ENCODE measurements at regions not wholly inside any gene's neighbourhood (a gene's known extent, or its start where the extent isn't known, plus 50 kb on each side); places are given as distances from the start of the nearest gene placed in this dataset.

DNA sequence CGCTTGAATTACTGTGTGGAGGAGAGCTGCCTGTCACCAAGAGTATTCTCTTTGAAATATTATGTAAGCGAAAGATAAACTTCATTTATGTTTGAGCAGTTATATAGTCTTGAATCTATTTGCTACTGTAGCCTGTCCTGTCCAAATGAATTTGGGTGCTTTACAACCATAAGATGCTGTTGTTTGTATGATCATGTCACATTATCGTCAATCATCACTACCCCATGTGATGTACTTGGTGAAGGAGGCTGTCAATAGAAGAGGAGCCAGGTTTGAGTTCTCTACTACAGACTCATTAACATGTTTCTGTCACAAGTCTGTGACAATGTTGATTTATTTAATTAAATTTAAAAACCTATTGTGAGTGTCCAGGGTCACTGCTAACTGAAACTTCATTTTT is 403.3 kb upstream of the MEF2C start:
- no peaks in the 10 kb centered on the region for H3K23me2 ChIP-seq (ENCODE audit: low read depth, low read length)
- no peaks in the 10 kb centered on the region for H3K36me3 ChIP-seq (ENCODE audit: control insufficient read depth in 2 of 4, insufficient read depth in 4 of 4, low read length in 3 of 4)
- CTCF ChIA-PET (ENCODE audit: partially characterized antibody) = interaction anchor here (2.0 to 2.6 kb wide), 2 partner anchors 8 to 10 kb away, joined by 9 read pairs; no protein-coding TSS in a partner anchor
- no peak overlapping the region for H2BK120ac ChIP-seq (replicated peaks; ENCODE audit: low read depth, low read length)
- no peaks in the 10 kb centered on the region for H3K27me3 ChIP-seq (replicated peaks in 1 of 4; ENCODE audit: control insufficient read depth in 3 of 4, extremely low read depth in 1 of 4, insufficient read depth in 3 of 4, low read length in 3 of 4)
- H3K9ac ChIP-seq (replicated peaks in 1 of 4; ENCODE audit: extremely low read depth in 1 of 4, low read depth in 3 of 4, low read length in 3 of 4) = no peak overlapping the region
- H2BK15ac ChIP-seq (ENCODE audit: low read length) = no peak overlapping the region
- H3K56ac ChIP-seq (replicated peaks; ENCODE audit: insufficient read length, low read depth, low read length) = no peak overlapping the region
- H2BK12ac ChIP-seq (ENCODE audit: low read depth, low read length) = no peak overlapping the region
- 85% methylated on average over 3 of the region's 3 CpGs; no CpG with 5 or more reads in 1 of the 2 experiments for WGBS, 2 experiments (ENCODE audit: extremely low coverage in 1 of 2, insufficient coverage in 1 of 2, insufficient read length in 1 of 2, insufficient replicate concordance in 2 of 2, low coverage in 1 of 2, low lambda C conversion rate in 2 of 2, missing lambda C conversion rate in 1 of 2)
- FAIRE-seq (no peak), DNase-seq (ENCODE audit: low read depth in 1 of 2, low spot score in 2 of 2) (no peak)
- H3K4me3 ChIP-seq (ENCODE audit: extremely low read depth in 1 of 4, insufficient read depth in 2 of 4, low read depth in 3 of 4, low read length in 4 of 4) = no peak overlapping the region
- no peak overlapping the region for H2BK20ac ChIP-seq (ENCODE audit: low read length)
- H2BK5ac ChIP-seq (ENCODE audit: low read depth, low read length) = no peak overlapping the region
- H4K91ac ChIP-seq (replicated peaks; ENCODE audit: insufficient read length, low read length) = no peak overlapping the region
- H4K20me1 ChIP-seq (replicated peaks in 1 of 2; ENCODE audit: control insufficient read depth in 1 of 2, insufficient read depth in 2 of 2, low read length in 2 of 2) = no peaks in the 10 kb centered on the region
- H3K79me1 ChIP-seq (ENCODE audit: low read depth, low read length) = no peaks in the 10 kb centered on the region
- no peak overlapping the region for H2AK5ac ChIP-seq (ENCODE audit: low read depth, low read length)
- H3K4ac ChIP-seq (replicated peaks; ENCODE audit: insufficient read length, low read depth, low read length) = no peak overlapping the region
- no peak overlapping the region for H2AFZ ChIP-seq (ENCODE audit: low read length)
- no peak overlapping the region for H4K8ac ChIP-seq (ENCODE audit: extremely low read depth, insufficient read depth, low read length)
- H3K9me3 ChIP-seq (ENCODE audit: insufficient read depth in 2 of 2, low read depth in 1 of 2, low read length in 1 of 2) = no peaks in the 10 kb centered on the region
- no peak overlapping the region for H4K5ac ChIP-seq (ENCODE audit: insufficient read length, low read depth, low read length)
- no peaks in the 10 kb centered on the region for H3K4me1 ChIP-seq (replicated peaks in 1 of 4; ENCODE audit: control insufficient read depth in 3 of 4, insufficient read depth in 4 of 4, low read length in 3 of 4)
- H3K79me2 ChIP-seq (ENCODE audit: control insufficient read depth in 1 of 2, insufficient read depth in 2 of 2, low read length in 2 of 2) = no peaks in the 10 kb centered on the region
- H3K27ac ChIP-seq (ENCODE audit: low read depth, low read length) = no peak overlapping the region
- no peak overlapping the region for H3K23ac ChIP-seq (ENCODE audit: insufficient read length)
- H3K14ac ChIP-seq (ENCODE audit: insufficient read length) = no peak overlapping the region
- POLR2A ChIA-PET (ENCODE audit: partially characterized antibody) = no interaction called here
- no peak overlapping the region for H3K4me2 ChIP-seq (ENCODE audit: insufficient read depth in 1 of 2, low read depth in 2 of 2, low read length in 2 of 2)
- H3K18ac ChIP-seq (ENCODE audit: extremely low read depth, low read length) = no peak overlapping the region
- TF ChIP-seq TEAD4 (IDR thresholded peaks at IDR 0.05; ENCODE audit: low read depth, low read length) = no peak
- TF ChIP-seq CHD2 (IDR thresholded peaks at IDR 0.05; ENCODE audit: low read length) = no peak
- TF ChIP-seq CTBP2 (IDR thresholded peaks at IDR 0.05; ENCODE audit: borderline replicate concordance, insufficient read depth, insufficient read length, low read length) = no peak
- TF ChIP-seq, protein P1, sequence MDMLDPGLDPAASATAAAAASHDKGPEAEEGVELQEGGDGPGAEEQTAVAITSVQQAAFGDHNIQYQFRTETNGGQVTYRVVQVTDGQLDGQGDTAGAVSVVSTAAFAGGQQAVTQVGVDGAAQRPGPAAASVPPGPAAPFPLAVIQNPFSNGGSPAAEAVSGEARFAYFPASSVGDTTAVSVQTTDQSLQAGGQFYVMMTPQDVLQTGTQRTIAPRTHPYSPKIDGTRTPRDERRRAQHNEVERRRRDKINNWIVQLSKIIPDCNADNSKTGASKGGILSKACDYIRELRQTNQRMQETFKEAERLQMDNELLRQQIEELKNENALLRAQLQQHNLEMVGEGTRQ (IDR thresholded peaks at IDR 0.05; ENCODE audit: low read length) = no peak
- TF ChIP-seq SIX5 (IDR thresholded peaks at IDR 0.05; ENCODE audit: low read depth, low read length) = no peak
- no peak for TF ChIP-seq SAP30 (IDR thresholded peaks at IDR 0.05; ENCODE audit: insufficient read depth, insufficient replicate concordance, low read length)
- TF ChIP-seq SIRT6 (IDR thresholded peaks at IDR 0.05; ENCODE audit: low read length) = no peak
